HepG2 (cell line): ENCODE measurements at regions not wholly inside any gene's neighbourhood (a gene's known extent, or its start where the extent isn't known, plus 50 kb on each side); places are given as distances from the start of the nearest gene placed in this dataset.

ENCODE experiments used
- ATAC-seq: fragments of 200-7000 bp; cut with Tn5 transposase; 3 replicates; pipeline ENCODE4 v1.9.1; 2020; ENCODE audit warnings: mild to moderate bottlenecking, moderate library complexity
- BruUV-seq: library from RNA; stranded (reverse); fragments of 400-500 nt; replicated peaks from 2 replicates; lab custom pipeline; 2021; lab: Mats Ljungman, UMichigan
- CTCF ChIA-PET: fragments of 300-600 bp; formaldehyde crosslinking; extraction: SDS; loops from one replicate; lab custom pipeline; 2021; ENCODE audit warnings: low total read pairs, inconsistent platforms, low intra/inter-chr PET ratio; lab: Yijun Ruan, JAX
- POLR2A ChIA-PET: fragments of 350-600 bp; sonication (Branson Sonifier 250); formaldehyde crosslinking; loops from one replicate; lab custom pipeline; 2020; ENCODE audit warnings: antibody characterized with exemption, inconsistent platforms; lab: Yijun Ruan, JAX
- DNase-seq: peaks from one replicate; pipeline ENCODE4 v3.0.0-alpha.2; 2015; ENCODE audit warnings: low spot score
- FAIRE-seq: peaks from 3 replicates; lab custom pipeline; 2011; peaks lifted over from hg19 to GRCh38; lab: Jason Lieb, UNC
- H2AFZ ChIP-seq: one replicate; pipeline ENCODE4 v1.6.1; 2011; ENCODE audit warnings: low read length, inconsistent platforms
- H3K27ac ChIP-seq: fragments of 300-600 bp; 3 replicates; pipeline ENCODE4 v1.8.0; 2011; ENCODE audit warnings: mixed run types, mild to moderate bottlenecking, mixed read lengths, low read length, inconsistent platforms; ENCODE audit not compliant: insufficient read depth; ENCODE audit errors: extremely low read length
- H3K27me3 ChIP-seq, 2 experiments: fragments of 200-600 bp in 1 of 2; 2 replicates in 1 of 2; 3 replicates in 1 of 2; pipeline versions ENCODE4 v1.6.0 to v1.8.0; 2011; ENCODE audit warnings: low read length in 2 of 2, mild to moderate bottlenecking in 2 of 2, moderate library complexity in 2 of 2, inconsistent platforms in 1 of 2; ENCODE audit not compliant: insufficient read depth in 2 of 2, control insufficient read depth in 1 of 2
- H3K36me3 ChIP-seq, 2 experiments: fragments of 200-600 bp in 1 of 2; replicated peaks in 1 of 2; 2 replicates in 1 of 2; 3 replicates in 1 of 2; pipeline versions ENCODE4 v1.5.1 to v1.8.0; 2011; ENCODE audit warnings: low read length in 2 of 2, inconsistent platforms in 1 of 2; ENCODE audit not compliant: insufficient read depth in 2 of 2, control insufficient read depth in 1 of 2
- H3K4me1 ChIP-seq: 2 replicates; pipeline ENCODE4 v1.5.1; 2012; ENCODE audit warnings: low read length, inconsistent platforms; ENCODE audit not compliant: insufficient read depth
- H3K4me2 ChIP-seq: 2 replicates; pipeline ENCODE4 v1.6.0; 2011; ENCODE audit warnings: low read depth, low read length, inconsistent platforms
- H3K4me3 ChIP-seq, 3 experiments: fragments of 200-600 bp in 1 of 3; sonication (generic), shearing (Covaris generic) in 1 of 3; replicated peaks in 1 of 3; 2 replicates each; pipeline ENCODE4 v1.5.1; 2011 to 2016; ENCODE audit warnings: low read length in 3 of 3, inconsistent platforms in 2 of 3, low read depth in 2 of 3, mild to moderate bottlenecking in 2 of 3, control low read depth in 1 of 3, mixed read lengths in 1 of 3; ENCODE audit not compliant: insufficient read depth in 1 of 3
- H3K79me2 ChIP-seq: one replicate; pipeline ENCODE4 v1.6.1; 2011; ENCODE audit warnings: low read length, inconsistent platforms; ENCODE audit not compliant: insufficient read depth
- H3K9ac ChIP-seq: 2 replicates; pipeline ENCODE4 v1.6.0; 2011; ENCODE audit warnings: mild to moderate bottlenecking, low read depth, low read length, inconsistent platforms; ENCODE audit not compliant: insufficient read depth
- H3K9me3 ChIP-seq: 2 replicates; pipeline ENCODE4 v1.5.1; 2012; ENCODE audit warnings: mild to moderate bottlenecking, low read length
- H4K20me1 ChIP-seq: 2 replicates; pipeline ENCODE4 v1.6.0; 2011; ENCODE audit warnings: inconsistent platforms, mild to moderate bottlenecking, low read length, moderate library complexity; ENCODE audit not compliant: insufficient read depth
- KDM4B ChIP-seq: sonication (generic); formaldehyde crosslinking; IDR thresholded peaks from 2 replicates; pipeline ENCODE4 v1.4.0; 2020; ENCODE audit warnings: missing genetic modification reagents
- ZNF12 ChIP-seq: sonication (generic); formaldehyde crosslinking; IDR thresholded peaks from 2 replicates; pipeline ENCODE4 v1.5.0; 2020; ENCODE audit warnings: missing genetic modification reagents
- ZNF205 ChIP-seq: IDR thresholded peaks from 2 replicates; pipeline ENCODE4 v1.6.1; 2018; ENCODE audit warnings: missing biosample characterization, missing genetic modification reagents
- ZNF451 ChIP-seq: sonication (generic); formaldehyde crosslinking; IDR thresholded peaks from 2 replicates; pipeline ENCODE4 v1.5.0; 2020; ENCODE audit warnings: mild to moderate bottlenecking, missing genetic modification reagents
- ZNF761 ChIP-seq: sonication (generic); formaldehyde crosslinking; conservative IDR thresholded peaks from 2 replicates; pipeline ENCODE4 v1.4.0; 2020; ENCODE audit warnings: mild to moderate bottlenecking, missing genetic modification reagents
- ZNF883 ChIP-seq: sonication (generic); formaldehyde crosslinking; IDR thresholded peaks from 2 replicates; pipeline ENCODE4 v1.5.1; 2020; ENCODE audit warnings: mild to moderate bottlenecking, missing genetic modification reagents; ENCODE audit errors: not compliant biosample characterization
- WGBS: methylation state at CpG from one replicate; pipeline ENCODE4 v1.1.6; 2017; ENCODE audit warnings: low lambda C conversion rate; 5-methylcytosine and 5-hydroxymethylcytosine counted together
- in situ Hi-C: cut with HindIII; loops from 2 replicates; pipeline ENCODE4 v1.10.0; 2017; ENCODE audit warnings: low pct_unique_long_range_greater_than_20kb; ENCODE audit not compliant: extremely low pct_ligation_motif_present
- intact Hi-C: fragments of 100-400 bp; cut with micrococcal nuclease; formaldehyde crosslinking; loops from one replicate; pipeline ENCODE4 v1.10.0; 2022; ENCODE audit not compliant: unreplicated experiment
- TF ChIP-seq, protein P1 (sequence below): sonication (generic); formaldehyde crosslinking; IDR thresholded peaks from 2 replicates; pipeline ENCODE4 v1.5.0; 2020; ENCODE audit warnings: missing genetic modification reagents, mild to moderate bottlenecking, borderline replicate concordance
- TF ChIP-seq, protein P2 (sequence below): IDR thresholded peaks from 2 replicates; pipeline ENCODE4 v1.6.1; 2016; ENCODE audit warnings: low read depth
- TF ChIP-seq, protein P3 (sequence below): sonication (generic); formaldehyde crosslinking; conservative IDR thresholded peaks from 2 replicates; pipeline ENCODE4 v1.4.0; 2020; ENCODE audit warnings: missing genetic modification reagents

DNA sequence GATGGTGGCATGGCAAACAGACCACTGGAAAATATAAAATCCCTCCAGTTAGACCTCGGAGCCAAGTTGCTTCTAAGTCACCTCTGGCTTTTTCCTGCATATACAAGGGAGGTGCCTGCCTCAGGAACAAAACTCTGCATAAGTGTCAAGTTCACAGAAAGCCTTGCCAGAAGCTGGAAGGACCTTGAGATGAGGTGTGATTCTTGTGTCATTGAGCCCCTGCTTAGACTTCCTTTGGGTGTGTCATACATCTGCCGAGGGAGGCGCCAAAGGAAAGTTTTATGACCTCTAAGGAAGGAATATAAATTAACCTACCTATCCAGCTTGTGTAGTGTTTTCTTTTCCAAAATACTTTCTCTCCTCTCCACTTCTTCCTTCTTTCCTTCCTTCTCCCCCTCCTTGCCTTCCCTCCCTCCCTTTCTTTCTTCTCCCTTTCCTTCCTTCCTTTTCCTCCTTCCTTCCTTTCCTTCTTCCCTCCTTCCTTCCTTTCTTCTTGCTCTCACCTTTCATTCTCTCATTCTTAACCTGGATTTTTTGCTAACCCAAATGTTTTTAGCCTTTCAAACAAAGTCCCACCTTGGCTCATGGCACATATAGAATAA, 75.2 kb downstream of the TRIL start (continued):
- TF ChIP-seq, protein P1, sequence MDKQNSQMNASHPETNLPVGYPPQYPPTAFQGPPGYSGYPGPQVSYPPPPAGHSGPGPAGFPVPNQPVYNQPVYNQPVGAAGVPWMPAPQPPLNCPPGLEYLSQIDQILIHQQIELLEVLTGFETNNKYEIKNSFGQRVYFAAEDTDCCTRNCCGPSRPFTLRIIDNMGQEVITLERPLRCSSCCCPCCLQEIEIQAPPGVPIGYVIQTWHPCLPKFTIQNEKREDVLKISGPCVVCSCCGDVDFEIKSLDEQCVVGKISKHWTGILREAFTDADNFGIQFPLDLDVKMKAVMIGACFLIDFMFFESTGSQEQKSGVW (CRISPR knock-in tag) = no peak
- no peak for TF ChIP-seq ZNF12
- TF ChIP-seq, protein P2, sequence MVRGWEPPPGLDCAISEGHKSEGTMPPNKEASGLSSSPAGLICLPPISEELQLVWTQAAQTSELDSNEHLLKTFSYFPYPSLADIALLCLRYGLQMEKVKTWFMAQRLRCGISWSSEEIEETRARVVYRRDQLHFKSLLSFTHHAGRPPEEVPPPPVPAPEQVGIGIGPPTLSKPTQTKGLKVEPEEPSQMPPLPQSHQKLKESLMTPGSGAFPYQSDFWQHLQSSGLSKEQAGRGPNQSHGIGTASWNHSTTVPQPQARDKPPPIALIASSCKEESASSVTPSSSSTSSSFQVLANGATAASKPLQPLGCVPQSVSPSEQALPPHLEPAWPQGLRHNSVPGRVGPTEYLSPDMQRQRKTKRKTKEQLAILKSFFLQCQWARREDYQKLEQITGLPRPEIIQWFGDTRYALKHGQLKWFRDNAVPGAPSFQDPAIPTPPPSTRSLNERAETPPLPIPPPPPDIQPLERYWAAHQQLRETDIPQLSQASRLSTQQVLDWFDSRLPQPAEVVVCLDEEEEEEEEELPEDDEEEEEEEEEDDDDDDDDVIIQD (CRISPR knock-in tag) = no peak

DNA sequence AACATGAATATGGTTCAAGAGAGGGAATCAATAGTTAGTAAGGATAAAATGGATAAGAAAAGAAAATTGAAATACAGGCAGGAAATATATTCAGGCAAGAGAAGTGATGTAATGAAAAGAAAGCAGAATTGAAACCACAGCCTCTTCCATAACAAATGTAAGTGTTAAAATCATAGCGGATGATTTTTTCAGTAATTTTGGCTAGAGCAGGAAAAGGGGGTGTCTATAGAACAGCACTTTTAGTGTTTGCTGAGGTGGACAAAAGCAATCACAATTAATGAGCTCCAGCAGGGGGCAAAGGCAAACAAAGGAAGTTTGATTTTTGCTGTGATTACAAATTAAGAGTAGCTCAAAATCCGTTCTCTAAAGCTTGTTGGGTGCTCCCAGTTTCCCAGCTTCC, 79.0 kb downstream of the TRIL start:
- H4K20me1 ChIP-seq = no peaks in the 10 kb centered on the region
- ChIA-PET POLR2A (no interaction called here), CTCF (no interaction called here)
- no peak overlapping the region for H2AFZ ChIP-seq
- in situ Hi-C loops (no loop called here), intact Hi-C loops (no loop called here)
- H3K4me2 ChIP-seq = no peak overlapping the region
- ATAC-seq = no peak
- H3K27me3 ChIP-seq = peaks cover 2 to 4% of the 10 kb centered on the region in 2 experiments; a peak in 2 of 5 replicates
- TF ChIP-seq ZNF205 (CRISPR knock-in tag) = no peak
- no peak for TF ChIP-seq ZNF451 (CRISPR knock-in tag)
- TF ChIP-seq ZNF883 (CRISPR knock-in tag) = no peak
- no peak for TF ChIP-seq ZNF761 (CRISPR knock-in tag)
- TF ChIP-seq, protein P3, sequence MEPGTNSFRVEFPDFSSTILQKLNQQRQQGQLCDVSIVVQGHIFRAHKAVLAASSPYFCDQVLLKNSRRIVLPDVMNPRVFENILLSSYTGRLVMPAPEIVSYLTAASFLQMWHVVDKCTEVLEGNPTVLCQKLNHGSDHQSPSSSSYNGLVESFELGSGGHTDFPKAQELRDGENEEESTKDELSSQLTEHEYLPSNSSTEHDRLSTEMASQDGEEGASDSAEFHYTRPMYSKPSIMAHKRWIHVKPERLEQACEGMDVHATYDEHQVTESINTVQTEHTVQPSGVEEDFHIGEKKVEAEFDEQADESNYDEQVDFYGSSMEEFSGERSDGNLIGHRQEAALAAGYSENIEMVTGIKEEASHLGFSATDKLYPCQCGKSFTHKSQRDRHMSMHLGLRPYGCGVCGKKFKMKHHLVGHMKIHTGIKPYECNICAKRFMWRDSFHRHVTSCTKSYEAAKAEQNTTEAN (CRISPR knock-in tag) = no peak
- no peak for TF ChIP-seq KDM4B (CRISPR knock-in tag)
- H3K9me3 ChIP-seq = no peaks in the 10 kb centered on the region
- no peak overlapping the region for H3K27ac ChIP-seq
- no peaks in the 10 kb centered on the region for H3K4me1 ChIP-seq
- no peak overlapping the region for H3K4me3 ChIP-seq
- H3K9ac ChIP-seq = no peak overlapping the region
- no peaks in the 10 kb centered on the region for H3K36me3 ChIP-seq
- no TSS peak for BruUV-seq
- no peak for DNase-seq
- 24% methylated on average over 2 of the region's 2 CpGs for WGBS
- no peak for FAIRE-seq
- no peaks in the 10 kb centered on the region for H3K79me2 ChIP-seq
